SU-DHL-6 (cell line): ENCODE measurements at regions not wholly inside any gene's neighbourhood (a gene's known extent, or its start where the extent isn't known, plus 50 kb on each side); places are given as distances from the start of the nearest gene placed in this dataset.
A peak's percentile ranks its signal among the peaks of the same experiment; 100 is the strongest.

Source experiments
- H2AFZ ChIP-seq: fragments of 200-600 bp; sonication (generic); 2 replicates; pipeline ENCODE4 v1.6.1; 2014; ENCODE audit warnings: low read depth, mild to moderate bottlenecking, moderate library complexity, mixed read lengths, antibody characterized with exemption, low read length; ENCODE audit not compliant: severe bottlenecking
- H3F3A ChIP-seq: fragments of 200-600 bp; shearing (Covaris generic); 2 replicates; pipeline ENCODE4 v1.6.0; 2016; ENCODE audit warnings: antibody characterized with exemption, mild to moderate bottlenecking; ENCODE audit not compliant: insufficient read depth
- H3K27ac ChIP-seq: fragments of 200-600 bp; sonication (generic); 2 replicates; pipeline ENCODE4 v1.5.1; 2016; ENCODE audit warnings: low read depth, mild to moderate bottlenecking, low read length, moderate library complexity, mixed read lengths
- H3K27me3 ChIP-seq: fragments of 200-600 bp; sonication (generic), shearing (Covaris generic); 2 replicates; pipeline ENCODE4 v1.6.0; 2014; ENCODE audit warnings: mild to moderate bottlenecking, low read length
- H3K36me3 ChIP-seq: fragments of 200-600 bp; sonication (generic); 2 replicates; pipeline ENCODE4 v1.6.1; 2014; ENCODE audit warnings: mild to moderate bottlenecking, low read length, mixed read lengths
- H3K4me2 ChIP-seq: fragments of 300-600, 200-600 bp; shearing (Covaris generic), sonication (generic); 2 replicates; pipeline ENCODE4 v1.6.0; 2014; ENCODE audit warnings: low read length, low read depth, mild to moderate bottlenecking; ENCODE audit not compliant: poor library complexity, severe bottlenecking
- H3K4me3 ChIP-seq: fragments of 200-600 bp; sonication (generic); 2 replicates; pipeline ENCODE4 v1.5.1; 2014; ENCODE audit warnings: antibody characterized with exemption, low read length, mild to moderate bottlenecking, mixed read lengths; ENCODE audit not compliant: insufficient read depth, poor library complexity, severe bottlenecking
- H3K79me2 ChIP-seq: fragments of 200-600 bp; sonication (generic); 2 replicates; pipeline ENCODE4 v1.6.1; 2014; ENCODE audit warnings: mild to moderate bottlenecking, low read length, moderate library complexity; ENCODE audit not compliant: insufficient read depth
- H3K9ac ChIP-seq: fragments of 200-600 bp; sonication (generic); 2 replicates; pipeline ENCODE4 v1.7.0; 2014; ENCODE audit warnings: mild to moderate bottlenecking, low read length
- H3K9me2 ChIP-seq: fragments of 200-600 bp; sonication (generic); replicated peaks from 2 replicates; pipeline ENCODE4 v1.6.1; 2014; ENCODE audit warnings: low read length; ENCODE audit not compliant: insufficient read depth
- H3K9me3 ChIP-seq: fragments of 200-600 bp; sonication (generic); 2 replicates; pipeline ENCODE4 v1.6.1; 2014; ENCODE audit warnings: low read length, mixed read lengths; ENCODE audit not compliant: insufficient read depth
- H4K20me1 ChIP-seq: fragments of 200-600 bp; sonication (generic); 2 replicates; pipeline ENCODE4 v1.6.1; 2014; ENCODE audit warnings: low read depth, mild to moderate bottlenecking, antibody characterized with exemption, low read length, moderate library complexity, mixed read lengths
- CTCF ChIP-seq: fragments of 200-600 bp; sonication (generic); IDR thresholded peaks from one replicate; pipeline ENCODE4 v1.5.1; 2017; ENCODE audit warnings: antibody characterized with exemption, mild to moderate bottlenecking, low read length, moderate library complexity; ENCODE audit not compliant: insufficient read depth, poor library complexity, severe bottlenecking
- EZH2phosphoT487 ChIP-seq: fragments of 200-600 bp; sonication (generic), shearing (Covaris generic); conservative IDR thresholded peaks from 2 replicates; pipeline ENCODE4 v1.6.1; 2018; ENCODE audit warnings: mild to moderate bottlenecking, antibody characterized with exemption, low read length, moderate library complexity, mixed read lengths

- H3K4me3 ChIP-seq: no peak overlapping the region
- H4K20me1 ChIP-seq: no peaks in the 10 kb centered on the region
- H3K9me3 ChIP-seq: no peaks in the 10 kb centered on the region
- H3K27ac ChIP-seq: no peak overlapping the region
- no peak for TF ChIP-seq EZH2phosphoT487
- TF ChIP-seq CTCF: no peak
- no peak overlapping the region for H3K9ac ChIP-seq
- no peak overlapping the region for H2AFZ ChIP-seq
- no peak overlapping the region for H3K4me2 ChIP-seq
- no peaks in the 10 kb centered on the region for H3K27me3 ChIP-seq
- H3K79me2 ChIP-seq: no peaks in the 10 kb centered on the region
- H3K36me3 ChIP-seq: no peaks in the 10 kb centered on the region
- no peaks in the 10 kb centered on the region for H3K9me2 ChIP-seq
- H3F3A ChIP-seq: no peaks in the 10 kb centered on the region
Observed at GRCh38 chr16:85367485-85367884, 245.6 kb upstream of the GSE1 start.

- no peaks in the 10 kb centered on the region for H3K27me3 ChIP-seq
- no peaks in the 10 kb centered on the region for H3K9me2 ChIP-seq
- H3K27ac ChIP-seq: no peak overlapping the region
- H2AFZ ChIP-seq: no peak overlapping the region
- no peak overlapping the region for H3K9ac ChIP-seq
- TF ChIP-seq EZH2phosphoT487 (no peak), CTCF (no peak)
- H3K4me2 ChIP-seq: no peak overlapping the region
- H3K4me3 ChIP-seq: no peak overlapping the region
- no peaks in the 10 kb centered on the region for H3F3A ChIP-seq
- no peaks in the 10 kb centered on the region for H4K20me1 ChIP-seq
- no peaks in the 10 kb centered on the region for H3K36me3 ChIP-seq
- no peaks in the 10 kb centered on the region for H3K79me2 ChIP-seq
- no peaks in the 10 kb centered on the region for H3K9me3 ChIP-seq
Observed at GRCh38 chr16:85369060-85369459, 244.1 kb upstream of the GSE1 start.

DNA sequence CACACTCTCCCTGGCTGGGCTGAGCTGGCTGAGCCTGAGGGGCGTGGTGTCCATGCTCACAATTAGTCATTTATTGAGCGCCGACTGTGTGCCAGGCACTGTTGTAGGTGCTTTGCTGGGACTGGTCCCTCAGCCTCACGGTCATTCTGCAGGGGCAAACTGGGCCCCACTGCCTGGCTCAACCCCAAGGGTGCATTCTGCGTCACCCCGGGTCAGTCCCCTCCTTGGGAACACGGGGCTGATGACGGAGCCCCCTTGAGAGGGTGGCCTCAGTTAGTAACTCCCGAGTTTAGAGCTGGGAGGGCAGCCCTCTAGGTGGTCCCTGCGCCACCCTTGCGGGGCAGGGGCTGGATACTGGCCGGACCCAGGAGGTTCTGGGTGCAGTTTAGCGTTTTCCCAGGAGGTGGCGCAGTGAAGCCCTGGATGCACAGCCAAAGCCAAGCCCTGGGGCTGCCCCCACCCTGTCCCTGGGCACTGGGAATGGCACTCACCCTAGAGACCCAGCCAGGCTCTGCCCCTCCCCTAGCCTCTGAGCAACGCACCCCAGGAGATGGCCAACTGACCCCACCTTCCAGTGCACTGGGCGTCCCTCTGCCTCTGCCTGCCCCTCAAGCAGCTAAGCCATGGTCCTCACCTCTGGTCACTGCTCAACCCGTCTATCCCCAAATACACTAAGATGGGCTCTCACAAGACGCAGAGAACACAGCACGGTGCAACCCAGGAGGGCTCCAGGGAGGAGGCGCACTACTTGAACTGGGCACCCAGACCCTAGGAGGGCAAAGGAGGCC is 243.2 kb upstream of the GSE1 start:
- no peak for TF ChIP-seq EZH2phosphoT487
- peak; percentile 74 for TF ChIP-seq CTCF
- no peak overlapping the region for H3K9ac ChIP-seq
- no peak overlapping the region for H3K4me3 ChIP-seq
- no peaks in the 10 kb centered on the region for H3K27me3 ChIP-seq
- no peaks in the 10 kb centered on the region for H3K79me2 ChIP-seq
- H3K27ac ChIP-seq: no peak overlapping the region
- H3K9me3 ChIP-seq: no peaks in the 10 kb centered on the region
- H3F3A ChIP-seq: no peaks in the 10 kb centered on the region
- no peaks in the 10 kb centered on the region for H3K9me2 ChIP-seq
- H3K4me2 ChIP-seq: no peak overlapping the region
- no peaks in the 10 kb centered on the region for H4K20me1 ChIP-seq
- H3K36me3 ChIP-seq: no peaks in the 10 kb centered on the region
- no peak overlapping the region for H2AFZ ChIP-seq
